ENCODE measurements at regions not wholly inside any gene's neighbourhood (a gene's known extent, or its start where the extent isn't known, plus 50 kb on each side); places are given as distances from the start of the nearest gene placed in this dataset.

GRCh38 chr3:64464955-64465354, 222.8 kb downstream of the ADAMTS9 start:
- Mint-ChIP-seq H3K27me3 (peaks cover 3 to 6% of the 10 kb centered on the region in 2 donors), H3K4me3 (no peak overlapping the region), H3K4me1 (peaks cover 0 to 4% (median 1%) of the 10 kb centered on the region in 4 donors), H3K27ac (no peak overlapping the region), H3K9me3 (peaks cover 0 to 2% (median 0%) of the 10 kb centered on the region in 8 donors), H3K36me3 (no peaks in the 10 kb centered on the region)
- DNase-seq = no peak
- Histone ChIP-seq H3K27me3 (ENCODE audit: insufficient read depth, low read length) (no peaks in the 10 kb centered on the region), H3K4me1 (ENCODE audit: insufficient read depth, low read length) (no peaks in the 10 kb centered on the region), H3K9me3 (ENCODE audit: control insufficient read depth in 1 of 2, low read length in 2 of 2) (no peaks in the 10 kb centered on the region), H3K4me3 (ENCODE audit: low read length in 2 of 2) (no peak overlapping the region), H3K36me3 (ENCODE audit: insufficient read depth, low read length) (no peaks in the 10 kb centered on the region), H3K27ac (ENCODE audit: low read depth, low read length) (no peak overlapping the region)
- ChIA-PET POLR2A (ENCODE audit: partially characterized antibody) (no interaction called here), CTCF (ENCODE audit: partially characterized antibody) (interaction anchor here (1.3 to 3.4 kb wide), 2 partner anchors 10 to 434 kb away, joined by 6 to 12 read pairs; no protein-coding TSS in a partner anchor)
- intact Hi-C loops (cut with micrococcal nuclease) = no loop called here

DNA sequence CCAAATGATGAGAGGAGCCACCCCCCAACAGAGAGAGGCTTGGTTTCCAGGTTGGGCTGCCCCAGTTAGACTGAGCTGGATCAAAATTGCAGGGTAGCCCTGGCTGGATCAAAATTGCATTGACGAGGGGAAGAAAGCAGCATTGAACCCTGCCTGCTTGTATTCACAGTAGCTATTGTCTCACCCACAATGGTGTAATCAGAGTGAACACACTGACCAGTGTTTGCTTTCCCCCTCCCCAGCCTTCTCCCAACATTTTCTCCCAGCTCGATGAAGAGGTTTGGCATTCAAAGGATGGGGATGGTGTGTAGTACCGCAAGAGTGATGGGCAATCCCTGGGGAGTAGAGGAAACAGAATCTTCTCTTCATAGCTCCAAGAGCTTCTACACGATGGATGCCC, 223.8 kb downstream of the ADAMTS9 start:
- intact Hi-C loops (cut with micrococcal nuclease) = no loop called here
- Histone ChIP-seq H3K36me3 (ENCODE audit: insufficient read depth, low read length) (no peaks in the 10 kb centered on the region), H3K4me3 (ENCODE audit: low read length in 2 of 2) (no peak overlapping the region), H3K9me3 (ENCODE audit: control insufficient read depth in 1 of 2, low read length in 2 of 2) (no peaks in the 10 kb centered on the region), H3K4me1 (ENCODE audit: insufficient read depth, low read length) (no peaks in the 10 kb centered on the region), H3K27me3 (ENCODE audit: insufficient read depth, low read length) (no peaks in the 10 kb centered on the region), H3K27ac (ENCODE audit: low read depth, low read length) (no peak overlapping the region)
- Mint-ChIP-seq H3K4me3 (no peak overlapping the region), H3K36me3 (no peaks in the 10 kb centered on the region), H3K27me3 (peaks cover 3% of the 10 kb centered on the region in 2 donors), H3K4me1 (peaks cover 0 to 4% (median 1%) of the 10 kb centered on the region in 4 donors), H3K27ac (no peak overlapping the region), H3K9me3 (peaks cover 0 to 2% (median 0%) of the 10 kb centered on the region in 8 donors)
- no peak for DNase-seq
- POLR2A ChIA-PET (ENCODE audit: partially characterized antibody) = no interaction called here
- CTCF ChIA-PET (ENCODE audit: partially characterized antibody) = interaction anchor here (1.3 to 3.4 kb wide), 3 partner anchors 9 to 433 kb away, joined by 4 to 12 read pairs (median 6); no protein-coding TSS in a partner anchor

- no peak for DNase-seq
- Histone ChIP-seq H3K4me3 (ENCODE audit: low read length in 2 of 2) (no peak overlapping the region), H3K27ac (ENCODE audit: low read depth, low read length) (no peak overlapping the region), H3K36me3 (ENCODE audit: insufficient read depth, low read length) (no peaks in the 10 kb centered on the region), H3K27me3 (ENCODE audit: insufficient read depth, low read length) (no peaks in the 10 kb centered on the region), H3K9me3 (ENCODE audit: control insufficient read depth in 1 of 2, low read length in 2 of 2) (no peaks in the 10 kb centered on the region), H3K4me1 (ENCODE audit: insufficient read depth, low read length) (no peaks in the 10 kb centered on the region)
- Mint-ChIP-seq H3K27ac (no peak overlapping the region), H3K4me1 (peaks cover 0 to 4% (median 1%) of the 10 kb centered on the region in 4 donors), H3K4me3 (peak overlapping the region in 2 of 8 donors; percentile 0 to 28), H3K27me3 (peaks cover 0 to 3% of the 10 kb centered on the region in 2 donors), H3K9me3 (peaks cover 0 to 2% (median 0%) of the 10 kb centered on the region in 8 donors), H3K36me3 (no peaks in the 10 kb centered on the region)
- ChIA-PET CTCF (ENCODE audit: partially characterized antibody) (interaction anchor here (1.3 to 3.4 kb wide), 2 partner anchors 11 to 431 kb away, joined by 3 to 12 read pairs; no protein-coding TSS in a partner anchor), POLR2A (ENCODE audit: partially characterized antibody) (no interaction called here)
- intact Hi-C loops (cut with micrococcal nuclease) = no loop called here
These were observed 225.6 kb downstream of the ADAMTS9 start for GRCh38 chr3:64462203-64462602.

DNA sequence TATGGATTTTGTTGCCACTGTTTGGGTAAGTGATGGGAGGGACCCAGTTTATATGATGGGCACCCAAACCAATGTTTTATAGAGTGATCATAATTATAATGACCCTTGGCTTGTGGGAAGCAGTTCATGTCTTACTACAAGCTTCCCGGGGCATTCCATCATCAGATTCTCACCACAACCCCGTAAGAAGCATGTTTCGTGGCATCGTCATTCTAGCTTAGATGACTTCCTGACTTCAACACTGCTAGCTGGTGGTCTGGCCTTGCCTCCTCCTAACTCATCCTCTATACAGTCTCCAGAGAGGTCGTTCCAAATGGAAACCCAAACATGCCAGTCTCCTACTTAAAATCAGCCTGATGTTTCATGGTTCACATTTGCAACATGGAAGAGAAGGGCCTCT, 226.9 kb downstream of the ADAMTS9 start:
- Mint-ChIP-seq H3K4me1 (peaks cover 0 to 4% (median 1%) of the 10 kb centered on the region in 4 donors), H3K4me3 (no peak overlapping the region), H3K27ac (no peak overlapping the region), H3K27me3 (peaks cover 0 to 3% of the 10 kb centered on the region in 2 donors), H3K36me3 (no peaks in the 10 kb centered on the region), H3K9me3 (peaks cover 0 to 1% (median 0%) of the 10 kb centered on the region in 8 donors)
- no peaks in the 10 kb centered on the region for H3K36me3 ChIP-seq (ENCODE audit: insufficient read depth, low read length)
- H3K4me1 ChIP-seq (ENCODE audit: insufficient read depth, low read length) = no peaks in the 10 kb centered on the region
- CTCF ChIA-PET (ENCODE audit: partially characterized antibody) = no interaction called here
- intact Hi-C loops (cut with micrococcal nuclease) = no loop called here
- H3K4me3 ChIP-seq (ENCODE audit: low read length in 2 of 2) = no peak overlapping the region
- no peak for DNase-seq
- no peaks in the 10 kb centered on the region for H3K27me3 ChIP-seq (ENCODE audit: insufficient read depth, low read length)
- POLR2A ChIA-PET (ENCODE audit: partially characterized antibody) = no interaction called here
- no peaks in the 10 kb centered on the region for H3K9me3 ChIP-seq (ENCODE audit: control insufficient read depth in 1 of 2, low read length in 2 of 2)
- no peak overlapping the region for H3K27ac ChIP-seq (ENCODE audit: low read depth, low read length)

DNA sequence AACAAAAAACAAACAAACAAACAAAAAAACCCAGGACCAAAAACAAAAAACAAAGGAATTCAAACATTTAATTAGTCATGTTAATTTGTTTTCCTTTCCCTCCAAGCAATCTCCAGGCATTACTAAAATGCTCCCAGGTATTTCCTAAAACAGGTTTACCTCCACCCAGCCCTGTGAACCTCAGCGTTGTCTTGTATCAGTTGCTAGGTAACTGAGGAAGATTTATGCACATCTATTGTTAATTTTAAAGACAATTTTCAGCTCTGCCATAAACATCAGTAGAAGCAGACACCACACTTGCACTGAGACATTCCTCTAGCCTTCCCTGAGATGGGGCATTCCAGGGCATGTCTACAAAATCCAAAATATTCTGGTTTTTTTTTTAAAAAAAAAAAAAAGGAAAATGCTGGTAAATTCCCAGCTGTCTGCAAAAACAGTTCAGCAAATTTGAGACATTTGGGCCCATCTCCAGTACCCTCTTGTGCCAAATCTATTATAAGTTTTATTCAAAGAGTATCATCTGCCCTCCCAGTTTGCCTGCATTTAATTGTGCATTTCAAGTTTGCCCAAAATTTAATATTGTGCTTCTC, 227.6 kb downstream of the ADAMTS9 start:
- ChIA-PET CTCF (ENCODE audit: partially characterized antibody) (no interaction called here), POLR2A (ENCODE audit: partially characterized antibody) (no interaction called here)
- Mint-ChIP-seq H3K4me3 (no peak overlapping the region), H3K4me1 (peaks cover 0 to 4% (median 1%) of the 10 kb centered on the region in 4 donors), H3K27ac (no peak overlapping the region), H3K27me3 (peaks cover 0 to 3% of the 10 kb centered on the region in 2 donors), H3K9me3 (no peaks in the 10 kb centered on the region), H3K36me3 (no peaks in the 10 kb centered on the region)
- no peaks in the 10 kb centered on the region for H3K9me3 ChIP-seq (ENCODE audit: control insufficient read depth in 1 of 2, low read length in 2 of 2)
- DNase-seq = no peak
- H3K4me1 ChIP-seq (ENCODE audit: insufficient read depth, low read length) = no peaks in the 10 kb centered on the region
- H3K27ac ChIP-seq (ENCODE audit: low read depth, low read length) = no peak overlapping the region
- no peak overlapping the region for H3K4me3 ChIP-seq (ENCODE audit: low read length in 2 of 2)
- intact Hi-C loops (cut with micrococcal nuclease) = no loop called here
- no peaks in the 10 kb centered on the region for H3K36me3 ChIP-seq (ENCODE audit: insufficient read depth, low read length)
- H3K27me3 ChIP-seq (ENCODE audit: insufficient read depth, low read length) = no peaks in the 10 kb centered on the region

GRCh38 chr3:64459711-64460110, 228.1 kb downstream of the ADAMTS9 start:
- Histone ChIP-seq H3K4me3 (ENCODE audit: low read length in 2 of 2) (no peak overlapping the region), H3K36me3 (ENCODE audit: insufficient read depth, low read length) (no peaks in the 10 kb centered on the region), H3K27me3 (ENCODE audit: insufficient read depth, low read length) (no peaks in the 10 kb centered on the region), H3K4me1 (ENCODE audit: insufficient read depth, low read length) (no peaks in the 10 kb centered on the region), H3K9me3 (ENCODE audit: control insufficient read depth in 1 of 2, low read length in 2 of 2) (no peaks in the 10 kb centered on the region), H3K27ac (ENCODE audit: low read depth, low read length) (no peak overlapping the region)
- POLR2A ChIA-PET (ENCODE audit: partially characterized antibody) = no interaction called here
- CTCF ChIA-PET (ENCODE audit: partially characterized antibody) = no interaction called here
- no peak for DNase-seq
- Mint-ChIP-seq H3K4me1 (peaks cover 0 to 4% (median 1%) of the 10 kb centered on the region in 4 donors), H3K4me3 (no peak overlapping the region), H3K27me3 (peaks cover 0 to 3% of the 10 kb centered on the region in 2 donors), H3K27ac (no peak overlapping the region), H3K9me3 (no peaks in the 10 kb centered on the region), H3K36me3 (no peaks in the 10 kb centered on the region)
- intact Hi-C loops (cut with micrococcal nuclease) = no loop called here

GRCh38 chr3:64457811-64458210, 230.0 kb downstream of the ADAMTS9 start:
- peaks cover 0 to 4% (median 1%) of the 10 kb centered on the region in 4 donors for H3K4me1 Mint-ChIP-seq
- POLR2A ChIA-PET (ENCODE audit: partially characterized antibody) = no interaction called here

More at GRCh38 chr3:64457811-64458210, 230.0 kb downstream of the ADAMTS9 start:
- no peak for DNase-seq
- H3K9me3 Mint-ChIP-seq = no peaks in the 10 kb centered on the region
- no peak overlapping the region for H3K4me3 ChIP-seq (ENCODE audit: low read length in 2 of 2)
- no peak overlapping the region for H3K4me3 Mint-ChIP-seq
- CTCF ChIA-PET (ENCODE audit: partially characterized antibody) = no interaction called here
- no peak overlapping the region for H3K27ac ChIP-seq (ENCODE audit: low read depth, low read length)
- H3K27me3 Mint-ChIP-seq = no peaks in the 10 kb centered on the region
- no peaks in the 10 kb centered on the region for H3K4me1 ChIP-seq (ENCODE audit: insufficient read depth, low read length)
- no peak overlapping the region for H3K27ac Mint-ChIP-seq
- intact Hi-C loops (cut with micrococcal nuclease) = no loop called here
- H3K36me3 ChIP-seq (ENCODE audit: insufficient read depth, low read length) = no peaks in the 10 kb centered on the region
- no peaks in the 10 kb centered on the region for H3K36me3 Mint-ChIP-seq
- no peaks in the 10 kb centered on the region for H3K9me3 ChIP-seq (ENCODE audit: control insufficient read depth in 1 of 2, low read length in 2 of 2)
- no peaks in the 10 kb centered on the region for H3K27me3 ChIP-seq (ENCODE audit: insufficient read depth, low read length)
